22Rv1 (cell line): ENCODE measurements at regions not wholly inside any gene's neighbourhood (a gene's known extent, or its start where the extent isn't known, plus 50 kb on each side); places are given as distances from the start of the nearest gene placed in this dataset.

Experiments
- ZFX ChIP-seq: fragments of 450-650 bp; IDR thresholded peaks from 2 replicates; pipeline ENCODE4 v1.6.1; 2017; ENCODE audit warnings: antibody characterized with exemption, borderline replicate concordance
- TF ChIP-seq, protein P1 (sequence below): fragments of 450-650 bp; IDR thresholded peaks from 2 replicates; pipeline ENCODE4 v1.5.1; 2017; ENCODE audit warnings: mild to moderate bottlenecking

DNA sequence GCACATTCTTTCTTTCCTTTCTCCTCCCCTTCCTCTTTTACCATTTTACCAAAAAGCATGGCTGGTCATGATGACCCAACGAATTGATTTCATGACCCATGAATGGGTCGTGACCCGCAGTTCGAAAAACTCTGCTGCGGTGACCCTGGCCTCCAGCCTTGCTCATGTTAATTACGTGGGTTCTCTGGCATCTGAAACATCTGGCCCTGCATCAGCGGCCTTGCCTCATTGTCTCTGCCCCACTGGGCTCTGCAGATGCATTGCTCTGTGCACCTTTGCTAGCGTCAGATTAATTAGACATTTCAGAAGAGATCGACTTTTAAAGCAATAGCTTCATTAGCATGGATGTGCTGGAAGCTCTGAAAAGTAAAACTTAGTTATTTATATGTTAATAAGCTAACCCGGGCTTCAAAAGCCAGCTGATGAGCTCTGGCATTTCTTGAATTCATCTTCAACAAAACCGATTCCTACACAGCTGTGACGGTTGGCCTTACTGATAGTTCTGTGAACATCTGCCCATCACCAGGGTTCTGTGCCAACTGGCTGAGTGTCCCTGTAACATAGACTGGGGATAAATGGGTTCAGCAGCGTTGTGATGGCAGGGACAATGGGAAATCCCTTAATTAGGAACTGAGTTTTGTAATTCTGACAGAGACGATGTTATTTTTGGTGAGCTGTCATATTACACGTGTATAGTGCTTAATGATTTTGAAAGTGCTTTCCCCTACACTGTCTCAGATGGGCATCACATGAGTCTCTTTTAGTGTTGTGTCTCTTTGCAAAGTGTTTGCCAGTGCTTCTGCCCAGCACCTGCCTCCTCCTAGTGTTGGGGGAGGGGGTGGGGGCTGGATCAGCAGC lies 225.9 kb upstream of the EEF2KMT start:
- TF ChIP-seq, protein P1, sequence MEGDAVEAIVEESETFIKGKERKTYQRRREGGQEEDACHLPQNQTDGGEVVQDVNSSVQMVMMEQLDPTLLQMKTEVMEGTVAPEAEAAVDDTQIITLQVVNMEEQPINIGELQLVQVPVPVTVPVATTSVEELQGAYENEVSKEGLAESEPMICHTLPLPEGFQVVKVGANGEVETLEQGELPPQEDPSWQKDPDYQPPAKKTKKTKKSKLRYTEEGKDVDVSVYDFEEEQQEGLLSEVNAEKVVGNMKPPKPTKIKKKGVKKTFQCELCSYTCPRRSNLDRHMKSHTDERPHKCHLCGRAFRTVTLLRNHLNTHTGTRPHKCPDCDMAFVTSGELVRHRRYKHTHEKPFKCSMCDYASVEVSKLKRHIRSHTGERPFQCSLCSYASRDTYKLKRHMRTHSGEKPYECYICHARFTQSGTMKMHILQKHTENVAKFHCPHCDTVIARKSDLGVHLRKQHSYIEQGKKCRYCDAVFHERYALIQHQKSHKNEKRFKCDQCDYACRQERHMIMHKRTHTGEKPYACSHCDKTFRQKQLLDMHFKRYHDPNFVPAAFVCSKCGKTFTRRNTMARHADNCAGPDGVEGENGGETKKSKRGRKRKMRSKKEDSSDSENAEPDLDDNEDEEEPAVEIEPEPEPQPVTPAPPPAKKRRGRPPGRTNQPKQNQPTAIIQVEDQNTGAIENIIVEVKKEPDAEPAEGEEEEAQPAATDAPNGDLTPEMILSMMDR, result no peak
- no peak for TF ChIP-seq ZFX
